NB4 (cell line): ENCODE measurements at regions not wholly inside any gene's neighbourhood (a gene's known extent, or its start where the extent isn't known, plus 50 kb on each side); places are given as distances from the start of the nearest gene placed in this dataset.

Experiments used
- DNase-seq: peaks from one replicate; pipeline ENCODE4 v3.0.0; 2010; ENCODE audit warnings: low read depth
- H3K4me3 ChIP-seq: one replicate; pipeline ENCODE4 v1.5.1; 2011; ENCODE audit warnings: mild to moderate bottlenecking, low read depth, low read length, moderate library complexity
- MYC ChIP-seq: IDR thresholded peaks from 2 replicates; pipeline ENCODE4 v1.6.1; 2011; ENCODE audit warnings: low read depth, low read length
- POLR2A ChIP-seq: IDR thresholded peaks from 2 replicates; pipeline ENCODE4 v1.6.1; 2011; ENCODE audit warnings: mild to moderate bottlenecking; ENCODE audit not compliant: insufficient read length; ENCODE audit errors: extremely low read depth
- TF ChIP-seq, protein P1 (sequence below): IDR thresholded peaks from one replicate; pipeline ENCODE4 v1.5.1; 2012; ENCODE audit warnings: low read depth, low read length
- TF ChIP-seq, protein P2 (sequence below): IDR thresholded peaks from 2 replicates; pipeline ENCODE4 v1.6.1; 2011; ENCODE audit warnings: low read depth, low read length

GRCh38 chr1:187078916-187079315 is 250.2 kb downstream of the PLA2G4A start:
- H3K4me3 ChIP-seq: no peak overlapping the region
- TF ChIP-seq MYC (no peak), POLR2A (no peak)
- TF ChIP-seq, protein P1, sequence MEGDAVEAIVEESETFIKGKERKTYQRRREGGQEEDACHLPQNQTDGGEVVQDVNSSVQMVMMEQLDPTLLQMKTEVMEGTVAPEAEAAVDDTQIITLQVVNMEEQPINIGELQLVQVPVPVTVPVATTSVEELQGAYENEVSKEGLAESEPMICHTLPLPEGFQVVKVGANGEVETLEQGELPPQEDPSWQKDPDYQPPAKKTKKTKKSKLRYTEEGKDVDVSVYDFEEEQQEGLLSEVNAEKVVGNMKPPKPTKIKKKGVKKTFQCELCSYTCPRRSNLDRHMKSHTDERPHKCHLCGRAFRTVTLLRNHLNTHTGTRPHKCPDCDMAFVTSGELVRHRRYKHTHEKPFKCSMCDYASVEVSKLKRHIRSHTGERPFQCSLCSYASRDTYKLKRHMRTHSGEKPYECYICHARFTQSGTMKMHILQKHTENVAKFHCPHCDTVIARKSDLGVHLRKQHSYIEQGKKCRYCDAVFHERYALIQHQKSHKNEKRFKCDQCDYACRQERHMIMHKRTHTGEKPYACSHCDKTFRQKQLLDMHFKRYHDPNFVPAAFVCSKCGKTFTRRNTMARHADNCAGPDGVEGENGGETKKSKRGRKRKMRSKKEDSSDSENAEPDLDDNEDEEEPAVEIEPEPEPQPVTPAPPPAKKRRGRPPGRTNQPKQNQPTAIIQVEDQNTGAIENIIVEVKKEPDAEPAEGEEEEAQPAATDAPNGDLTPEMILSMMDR: no peak
- TF ChIP-seq, protein P2, sequence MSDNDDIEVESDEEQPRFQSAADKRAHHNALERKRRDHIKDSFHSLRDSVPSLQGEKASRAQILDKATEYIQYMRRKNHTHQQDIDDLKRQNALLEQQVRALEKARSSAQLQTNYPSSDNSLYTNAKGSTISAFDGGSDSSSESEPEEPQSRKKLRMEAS: no peak
- no peak for DNase-seq

GRCh38 chr1:187079330-187079729 is 250.6 kb downstream of the PLA2G4A start:
- no peak overlapping the region for H3K4me3 ChIP-seq
- DNase-seq: no peak
- TF ChIP-seq, protein P1: no peak
- TF ChIP-seq, protein P2: no peak
- no peak for TF ChIP-seq POLR2A
- TF ChIP-seq MYC: no peak

- H3K4me3 ChIP-seq: no peak overlapping the region
- no peak for DNase-seq
- TF ChIP-seq, protein P1: no peak
- TF ChIP-seq, protein P2: no peak
- TF ChIP-seq MYC (no peak), POLR2A (no peak)
These were observed 262.9 kb downstream of the PLA2G4A start for GRCh38 chr1:187091666-187092065.

DNA sequence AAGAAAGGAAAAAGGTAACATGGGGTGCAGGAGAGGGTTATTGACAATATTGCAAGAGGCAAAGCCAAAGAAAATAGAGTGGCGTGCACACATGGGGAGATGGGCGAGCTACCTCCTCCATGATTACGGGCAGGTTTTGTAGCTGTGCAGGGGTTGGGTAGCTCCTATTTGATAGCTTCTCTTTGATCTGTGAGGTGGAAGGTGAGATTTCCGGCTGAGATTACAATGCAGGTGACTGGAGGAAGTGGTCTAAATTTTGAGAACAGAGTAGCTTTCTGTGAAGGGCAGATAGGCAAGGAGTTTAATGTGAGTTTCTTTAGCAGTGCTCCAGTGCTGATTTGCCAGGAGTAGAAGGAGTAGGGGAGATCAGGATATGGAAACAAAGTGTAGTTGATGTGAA is 263.4 kb downstream of the PLA2G4A start:
- no peak overlapping the region for H3K4me3 ChIP-seq
- TF ChIP-seq, protein P2: no peak
- TF ChIP-seq MYC: no peak
- no peak for TF ChIP-seq POLR2A
- TF ChIP-seq, protein P1: no peak
- no peak for DNase-seq

- TF ChIP-seq POLR2A: no peak
- TF ChIP-seq, protein P1: no peak
- TF ChIP-seq, protein P2: no peak
- no peak for TF ChIP-seq MYC
- H3K4me3 ChIP-seq: no peak overlapping the region
- DNase-seq: no peak
These were observed 267.9 kb downstream of the PLA2G4A start for GRCh38 chr1:187096689-187097088.

DNA sequence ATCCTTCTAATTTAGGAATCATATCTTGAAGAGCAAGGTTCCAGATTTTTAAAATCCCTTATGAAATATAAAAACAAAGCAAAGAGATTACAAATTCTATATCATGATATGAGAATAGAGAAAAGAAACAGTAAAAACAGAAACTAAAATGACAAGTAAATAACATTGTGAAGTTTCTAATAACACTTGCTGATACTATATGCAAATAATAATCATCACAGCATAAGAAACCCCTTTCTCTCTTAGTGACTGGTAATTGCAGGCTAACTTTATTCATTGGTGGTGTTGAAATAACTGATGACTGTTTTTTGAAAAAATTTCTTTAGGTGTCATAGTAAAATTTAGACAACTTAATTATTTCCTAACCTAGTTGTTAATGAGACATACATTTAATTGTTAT is 281.6 kb downstream of the PLA2G4A start:
- no peak for TF ChIP-seq POLR2A
- TF ChIP-seq, protein P2: no peak
- TF ChIP-seq, protein P1: no peak
- no peak for TF ChIP-seq MYC
- DNase-seq: no peak
- no peak overlapping the region for H3K4me3 ChIP-seq
